ENCODE measurements at regions not wholly inside any gene's neighbourhood (a gene's known extent, or its start where the extent isn't known, plus 50 kb on each side); places are given as distances from the start of the nearest gene placed in this dataset.

- H3K4me3 ChIP-seq (ENCODE audit: low read length in 2 of 2), result no peak overlapping the region
- no peaks in the 10 kb centered on the region for H3K27me3 ChIP-seq (ENCODE audit: control insufficient read depth in 2 of 2, insufficient read depth in 1 of 2, low read length in 1 of 2)
- DNase-seq (ENCODE audit: low read depth in 6 of 9, low spot score in 9 of 9), result no peak
- no peaks in the 10 kb centered on the region for H3K36me3 ChIP-seq (ENCODE audit: control insufficient read depth in 2 of 2, insufficient read depth in 2 of 2, low read length in 1 of 2)
- H3K4me1 ChIP-seq (ENCODE audit: control insufficient read depth in 2 of 2, insufficient read depth in 2 of 2, low read length in 2 of 2), result no peaks in the 10 kb centered on the region
- H3K27ac ChIP-seq (ENCODE audit: low read depth in 1 of 2, low read length in 1 of 2), result no peak overlapping the region
- 59% methylated on average over 2 of the region's 2 CpGs for WGBS
- H3K9me3 ChIP-seq (ENCODE audit: control insufficient read depth in 2 of 2, insufficient read depth in 1 of 2, low read length in 1 of 2), result no peaks in the 10 kb centered on the region
Observed at GRCh38 chr5:118620233-118620632, 368.1 kb downstream of the DTWD2 start.

DNA sequence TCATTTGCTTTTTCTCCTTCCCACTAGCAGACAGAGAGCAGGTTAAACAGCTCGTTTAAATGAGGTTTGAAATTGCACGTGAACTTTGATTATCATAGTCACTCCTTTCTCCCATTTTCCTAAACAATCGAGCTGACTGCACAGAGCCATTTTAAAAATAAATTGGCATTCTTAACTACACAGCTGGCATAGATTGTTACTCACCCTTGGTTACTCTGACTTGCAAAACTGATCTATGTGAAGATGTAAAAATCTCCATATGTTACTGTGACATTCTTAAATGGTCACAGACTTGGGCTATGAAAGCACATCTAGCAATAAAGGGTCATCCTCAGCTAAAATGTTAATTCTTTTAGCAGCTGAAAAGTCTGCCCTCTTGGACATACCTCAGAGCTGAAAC lies 368.5 kb downstream of the DTWD2 start:
- H3K4me3 ChIP-seq (ENCODE audit: low read length in 2 of 2), result no peak overlapping the region
- no peak overlapping the region for H3K27ac ChIP-seq (ENCODE audit: low read depth in 1 of 2, low read length in 1 of 2)
- no peaks in the 10 kb centered on the region for H3K9me3 ChIP-seq (ENCODE audit: control insufficient read depth in 2 of 2, insufficient read depth in 1 of 2, low read length in 1 of 2)
- H3K27me3 ChIP-seq (ENCODE audit: control insufficient read depth in 2 of 2, insufficient read depth in 1 of 2, low read length in 1 of 2), result no peaks in the 10 kb centered on the region
- no peaks in the 10 kb centered on the region for H3K36me3 ChIP-seq (ENCODE audit: control insufficient read depth in 2 of 2, insufficient read depth in 2 of 2, low read length in 1 of 2)
- no peaks in the 10 kb centered on the region for H3K4me1 ChIP-seq (ENCODE audit: control insufficient read depth in 2 of 2, insufficient read depth in 2 of 2, low read length in 2 of 2)
- 59% methylated on average over 3 of the region's 3 CpGs for WGBS
- DNase-seq (ENCODE audit: low read depth in 6 of 9, low spot score in 9 of 9), result no peak

DNA sequence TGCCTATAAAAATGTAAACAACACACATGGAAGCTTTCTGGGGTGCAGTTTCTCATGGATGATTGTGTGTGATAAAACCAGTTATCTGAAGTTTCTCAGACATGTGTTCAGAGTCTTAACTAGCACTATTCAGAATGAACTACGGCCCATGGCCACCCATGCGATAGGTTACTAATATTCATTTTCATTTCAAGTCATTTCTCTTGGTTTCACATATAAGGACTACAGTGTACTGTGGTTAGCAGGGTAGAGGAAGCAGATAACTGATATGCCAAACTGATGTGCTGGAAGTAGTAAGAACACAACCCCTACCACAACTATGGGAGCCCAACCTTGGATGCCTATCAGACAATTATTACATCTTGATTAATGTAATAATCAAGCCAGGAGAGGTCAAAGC lies 372.1 kb downstream of the DTWD2 start:
- Histone ChIP-seq H3K36me3 (ENCODE audit: control insufficient read depth in 2 of 2, insufficient read depth in 2 of 2, low read length in 1 of 2) (no peaks in the 10 kb centered on the region), H3K27ac (ENCODE audit: low read depth in 1 of 2, low read length in 1 of 2) (no peak overlapping the region), H3K4me1 (ENCODE audit: control insufficient read depth in 2 of 2, insufficient read depth in 2 of 2, low read length in 2 of 2) (no peaks in the 10 kb centered on the region), H3K4me3 (ENCODE audit: low read length in 2 of 2) (no peak overlapping the region), H3K9me3 (ENCODE audit: control insufficient read depth in 2 of 2, insufficient read depth in 1 of 2, low read length in 1 of 2) (no peaks in the 10 kb centered on the region), H3K27me3 (ENCODE audit: control insufficient read depth in 2 of 2, insufficient read depth in 1 of 2, low read length in 1 of 2) (no peaks in the 10 kb centered on the region)
- no peak for DNase-seq (ENCODE audit: low read depth in 6 of 9, low spot score in 9 of 9)
- WGBS, result 48% methylated on average over 2 of the region's 2 CpGs

DNA sequence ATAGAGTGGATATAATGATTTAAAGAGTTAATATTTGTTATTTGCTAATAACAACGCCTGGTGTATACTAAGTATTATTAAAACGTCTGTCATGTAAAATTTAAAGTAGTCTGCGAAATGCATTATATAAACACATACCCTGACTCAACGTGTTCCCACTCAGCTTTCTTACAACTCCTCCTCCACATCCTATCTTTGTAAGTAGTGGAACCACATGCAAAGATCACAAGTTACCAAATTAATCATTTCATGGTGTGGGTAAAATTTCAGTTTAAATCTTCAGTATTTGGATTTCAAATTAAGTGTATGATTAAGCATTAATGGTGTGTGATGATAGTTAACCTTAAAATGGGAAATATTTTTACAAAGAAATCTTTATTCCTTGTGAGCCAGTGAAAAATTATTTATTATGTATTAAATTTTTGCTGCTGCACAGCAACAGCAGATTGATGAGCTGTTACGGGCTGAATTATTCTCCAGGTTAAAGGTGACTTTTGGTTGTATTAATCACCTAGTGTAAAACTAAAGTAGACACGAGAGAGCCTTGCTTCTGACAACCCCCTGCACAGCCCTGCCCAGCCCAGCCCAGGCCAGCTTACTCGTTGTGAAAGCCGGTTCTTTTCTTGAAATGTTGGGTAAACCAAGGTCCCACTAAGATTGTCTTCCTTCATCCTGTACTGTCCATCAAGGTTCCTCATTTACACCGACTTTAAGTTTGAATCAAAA lies 373.5 kb downstream of the DTWD2 start:
- Histone ChIP-seq H3K4me1 (ENCODE audit: control insufficient read depth in 2 of 2, insufficient read depth in 2 of 2, low read length in 2 of 2) (no peaks in the 10 kb centered on the region), H3K36me3 (ENCODE audit: control insufficient read depth in 2 of 2, insufficient read depth in 2 of 2, low read length in 1 of 2) (no peaks in the 10 kb centered on the region), H3K27me3 (ENCODE audit: control insufficient read depth in 2 of 2, insufficient read depth in 1 of 2, low read length in 1 of 2) (no peaks in the 10 kb centered on the region), H3K27ac (ENCODE audit: low read depth in 1 of 2, low read length in 1 of 2) (no peak overlapping the region), H3K4me3 (ENCODE audit: low read length in 2 of 2) (no peak overlapping the region), H3K9me3 (ENCODE audit: control insufficient read depth in 2 of 2, insufficient read depth in 1 of 2, low read length in 1 of 2) (no peaks in the 10 kb centered on the region)
- no peak for DNase-seq (ENCODE audit: low read depth in 6 of 9, low spot score in 9 of 9)
- 87% methylated on average over 9 of the region's 9 CpGs for WGBS

DNA sequence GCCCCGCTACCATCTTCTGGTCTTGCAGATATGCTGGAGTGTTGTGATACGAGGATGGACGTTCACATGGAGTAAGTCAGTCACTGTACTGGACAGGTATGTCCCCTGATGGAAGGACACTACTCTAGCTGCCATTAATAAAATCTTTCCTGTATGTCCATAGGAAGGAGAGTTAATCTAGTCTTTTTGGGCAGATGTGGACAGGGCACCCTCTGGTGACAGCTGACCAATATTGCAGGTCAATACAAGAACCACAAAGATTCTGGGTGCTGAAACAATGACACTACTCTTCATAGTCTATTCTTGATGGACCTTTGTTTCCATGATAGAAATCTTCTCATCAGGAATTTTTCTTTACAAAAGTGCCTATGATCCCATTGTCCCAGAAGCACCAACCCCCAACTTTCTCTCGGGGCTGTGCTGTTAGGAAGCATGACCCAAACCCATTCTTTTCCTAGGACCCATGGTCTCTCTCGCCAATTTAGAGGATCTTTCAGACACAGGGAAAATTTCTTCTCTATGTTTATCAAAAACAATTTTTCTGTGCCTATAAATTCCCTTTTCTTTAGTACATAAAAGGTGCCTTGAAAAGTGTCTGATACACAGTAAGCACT lies 376.9 kb downstream of the DTWD2 start:
- Histone ChIP-seq H3K36me3 (ENCODE audit: control insufficient read depth in 2 of 2, insufficient read depth in 2 of 2, low read length in 1 of 2) (no peaks in the 10 kb centered on the region), H3K9me3 (ENCODE audit: control insufficient read depth in 2 of 2, insufficient read depth in 1 of 2, low read length in 1 of 2) (no peaks in the 10 kb centered on the region), H3K27me3 (ENCODE audit: control insufficient read depth in 2 of 2, insufficient read depth in 1 of 2, low read length in 1 of 2) (no peaks in the 10 kb centered on the region), H3K4me3 (ENCODE audit: low read length in 2 of 2) (no peak overlapping the region), H3K4me1 (ENCODE audit: control insufficient read depth in 2 of 2, insufficient read depth in 2 of 2, low read length in 2 of 2) (no peaks in the 10 kb centered on the region), H3K27ac (ENCODE audit: low read depth in 1 of 2, low read length in 1 of 2) (no peak overlapping the region)
- no peak for DNase-seq (ENCODE audit: low read depth in 6 of 9, low spot score in 9 of 9)
- WGBS, result 88% methylated on average over 5 of the region's 5 CpGs

DNA sequence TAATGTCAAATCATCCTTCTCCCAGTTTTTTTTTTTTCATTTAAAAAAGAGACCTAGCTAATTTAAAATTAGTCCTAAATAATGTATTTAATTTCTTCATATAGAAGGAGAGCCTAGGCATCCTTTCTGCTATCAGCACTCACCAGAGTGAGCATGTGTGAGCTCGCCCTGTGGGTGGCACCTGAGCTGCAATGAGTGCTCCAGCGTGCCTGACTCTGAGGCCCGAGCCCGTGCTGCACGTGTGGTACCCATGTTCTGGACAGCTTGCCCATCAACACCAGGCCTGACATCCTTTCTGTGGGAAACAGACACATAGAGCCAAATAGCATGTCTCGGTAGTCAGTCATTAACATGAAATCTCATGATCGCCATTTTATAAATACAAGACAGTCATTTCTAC lies 381.4 kb downstream of the DTWD2 start:
- WGBS, result 92% methylated on average over 7 of the region's 7 CpGs
- H3K27me3 ChIP-seq (ENCODE audit: control insufficient read depth in 2 of 2, insufficient read depth in 1 of 2, low read length in 1 of 2), result no peaks in the 10 kb centered on the region
- no peaks in the 10 kb centered on the region for H3K9me3 ChIP-seq (ENCODE audit: control insufficient read depth in 2 of 2, insufficient read depth in 1 of 2, low read length in 1 of 2)
- DNase-seq (ENCODE audit: low read depth in 6 of 9, low spot score in 9 of 9), result no peak
- no peak overlapping the region for H3K27ac ChIP-seq (ENCODE audit: low read depth in 1 of 2, low read length in 1 of 2)
- no peaks in the 10 kb centered on the region for H3K4me1 ChIP-seq (ENCODE audit: control insufficient read depth in 2 of 2, insufficient read depth in 2 of 2, low read length in 2 of 2)
- H3K4me3 ChIP-seq (ENCODE audit: low read length in 2 of 2), result no peak overlapping the region
- no peaks in the 10 kb centered on the region for H3K36me3 ChIP-seq (ENCODE audit: control insufficient read depth in 2 of 2, insufficient read depth in 2 of 2, low read length in 1 of 2)

DNA sequence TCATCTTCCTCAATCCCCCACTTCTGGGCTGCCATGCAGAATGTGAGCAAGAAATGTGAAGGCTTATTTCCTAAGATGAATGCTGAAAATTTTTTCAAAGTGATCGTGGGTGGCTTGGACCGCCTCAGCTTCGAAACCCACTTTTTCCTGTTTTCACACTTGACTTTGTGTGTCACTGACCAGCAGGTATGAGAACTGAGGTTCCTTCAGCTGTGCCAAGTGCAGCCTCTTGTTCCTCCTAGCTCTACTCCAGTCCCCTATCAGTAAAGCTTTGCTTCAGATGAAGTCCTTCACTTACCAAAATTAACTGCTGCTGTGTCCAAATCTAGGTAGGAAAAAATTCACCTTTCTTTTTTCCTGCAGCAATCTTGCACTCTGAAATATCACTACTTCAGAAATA lies 382.6 kb downstream of the DTWD2 start:
- H3K4me3 ChIP-seq (ENCODE audit: low read length in 2 of 2), result no peak overlapping the region
- H3K4me1 ChIP-seq (ENCODE audit: control insufficient read depth in 2 of 2, insufficient read depth in 2 of 2, low read length in 2 of 2), result no peaks in the 10 kb centered on the region
- no peaks in the 10 kb centered on the region for H3K9me3 ChIP-seq (ENCODE audit: control insufficient read depth in 2 of 2, insufficient read depth in 1 of 2, low read length in 1 of 2)
- H3K36me3 ChIP-seq (ENCODE audit: control insufficient read depth in 2 of 2, insufficient read depth in 2 of 2, low read length in 1 of 2), result no peaks in the 10 kb centered on the region
- DNase-seq (ENCODE audit: low read depth in 6 of 9, low spot score in 9 of 9), result no peak
- no peaks in the 10 kb centered on the region for H3K27me3 ChIP-seq (ENCODE audit: control insufficient read depth in 2 of 2, insufficient read depth in 1 of 2, low read length in 1 of 2)
- no peak overlapping the region for H3K27ac ChIP-seq (ENCODE audit: low read depth in 1 of 2, low read length in 1 of 2)
- 54% methylated on average over 3 of the region's 3 CpGs for WGBS

DNA sequence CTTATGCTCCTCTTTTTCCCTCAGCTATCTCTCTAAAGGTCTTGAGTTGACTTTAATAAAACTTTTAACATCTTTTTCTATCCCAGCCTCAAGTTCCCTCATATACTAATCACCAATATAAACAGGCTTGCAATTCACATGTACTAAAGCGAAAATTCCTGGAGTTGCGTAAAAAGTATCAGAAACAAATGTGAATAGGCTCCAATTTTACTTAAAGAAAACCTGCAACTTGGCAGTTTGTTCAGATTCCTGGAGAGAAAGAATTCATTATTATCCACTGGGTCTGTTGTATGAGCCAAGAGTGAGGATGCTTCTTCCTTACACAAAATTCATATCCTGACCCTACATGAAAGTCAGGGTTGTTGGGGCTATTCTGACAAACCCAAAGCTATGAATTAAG lies 384.2 kb downstream of the DTWD2 start:
- H3K4me3 ChIP-seq (ENCODE audit: low read length in 2 of 2), result no peak overlapping the region
- H3K27me3 ChIP-seq (ENCODE audit: control insufficient read depth in 2 of 2, insufficient read depth in 1 of 2, low read length in 1 of 2), result no peaks in the 10 kb centered on the region
- H3K9me3 ChIP-seq (ENCODE audit: control insufficient read depth in 2 of 2, insufficient read depth in 1 of 2, low read length in 1 of 2), result no peaks in the 10 kb centered on the region
- no peak overlapping the region for H3K27ac ChIP-seq (ENCODE audit: low read depth in 1 of 2, low read length in 1 of 2)
- no peaks in the 10 kb centered on the region for H3K36me3 ChIP-seq (ENCODE audit: control insufficient read depth in 2 of 2, insufficient read depth in 2 of 2, low read length in 1 of 2)
- WGBS, result 46% methylated on average over 2 of the region's 2 CpGs
- no peaks in the 10 kb centered on the region for H3K4me1 ChIP-seq (ENCODE audit: control insufficient read depth in 2 of 2, insufficient read depth in 2 of 2, low read length in 2 of 2)
- no peak for DNase-seq (ENCODE audit: low read depth in 6 of 9, low spot score in 9 of 9)

- 99% methylated on average over 3 of the region's 3 CpGs for WGBS
- H3K9me3 ChIP-seq (ENCODE audit: control insufficient read depth in 2 of 2, insufficient read depth in 1 of 2, low read length in 1 of 2), result no peaks in the 10 kb centered on the region
- H3K4me1 ChIP-seq (ENCODE audit: control insufficient read depth in 2 of 2, insufficient read depth in 2 of 2, low read length in 2 of 2), result no peaks in the 10 kb centered on the region
- no peak overlapping the region for H3K27ac ChIP-seq (ENCODE audit: low read depth in 1 of 2, low read length in 1 of 2)
- no peaks in the 10 kb centered on the region for H3K36me3 ChIP-seq (ENCODE audit: control insufficient read depth in 2 of 2, insufficient read depth in 2 of 2, low read length in 1 of 2)
- no peaks in the 10 kb centered on the region for H3K27me3 ChIP-seq (ENCODE audit: control insufficient read depth in 2 of 2, insufficient read depth in 1 of 2, low read length in 1 of 2)
- H3K4me3 ChIP-seq (ENCODE audit: low read length in 2 of 2), result no peak overlapping the region
- DNase-seq (ENCODE audit: low read depth in 6 of 9, low spot score in 9 of 9), result no peak
Observed at GRCh38 chr5:118603278-118603677, 385.1 kb downstream of the DTWD2 start.

Measured in thymus (tissue), 11 donors.